ENCODE measurements at regions not wholly inside any gene's neighbourhood (a gene's known extent, or its start where the extent isn't known, plus 50 kb on each side); places are given as distances from the start of the nearest gene placed in this dataset.

DNA sequence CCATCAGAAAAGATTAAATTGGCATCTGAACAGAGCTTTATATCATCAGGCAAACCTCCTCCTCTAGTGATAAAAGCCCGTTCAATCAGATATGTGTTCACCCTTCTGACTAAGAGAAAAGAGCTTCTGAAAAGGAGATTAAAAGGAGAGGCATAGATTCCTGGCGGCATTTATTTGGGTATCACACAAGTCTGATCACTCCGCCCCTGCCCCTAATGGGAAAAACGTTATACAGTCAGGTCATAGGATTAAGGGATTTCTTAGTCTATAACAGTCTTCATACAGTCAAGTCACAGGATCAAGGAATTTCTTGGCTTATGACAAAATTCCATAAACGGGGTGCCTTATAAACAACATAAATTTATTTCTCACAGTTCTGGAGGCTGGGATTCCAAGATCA is 295.4 kb upstream of the SATB1 start:
- TF ChIP-seq, protein P1, sequence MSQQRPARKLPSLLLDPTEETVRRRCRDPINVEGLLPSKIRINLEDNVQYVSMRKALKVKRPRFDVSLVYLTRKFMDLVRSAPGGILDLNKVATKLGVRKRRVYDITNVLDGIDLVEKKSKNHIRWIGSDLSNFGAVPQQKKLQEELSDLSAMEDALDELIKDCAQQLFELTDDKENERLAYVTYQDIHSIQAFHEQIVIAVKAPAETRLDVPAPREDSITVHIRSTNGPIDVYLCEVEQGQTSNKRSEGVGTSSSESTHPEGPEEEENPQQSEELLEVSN (IDR thresholded peaks at IDR 0.05): no peak
- TF ChIP-seq POLR2AphosphoS5 (IDR thresholded peaks at IDR 0.05; ENCODE audit: low read depth, low read length) (no peak), CEBPB (IDR thresholded peaks at IDR 0.05; ENCODE audit: low read depth, low read length) (no peak), POLR2A (IDR thresholded peaks at IDR 0.05; ENCODE audit: control extremely low read depth in 1 of 2, low read depth in 2 of 2, low read length in 2 of 2) (no peak), MAFK (IDR thresholded peaks at IDR 0.05; ENCODE audit: low read depth, low read length) (no peak), CHD2 (IDR thresholded peaks at IDR 0.05; ENCODE audit: low read length) (no peak), KDM4A (IDR thresholded peaks at IDR 0.05; ENCODE audit: low read depth, low read length, severe bottlenecking) (no peak), EP300 (IDR thresholded peaks at IDR 0.05; ENCODE audit: borderline replicate concordance in 1 of 2, low read depth in 2 of 2, low read length in 2 of 2) (no peak), EZH2 (IDR thresholded peaks at IDR 0.05; ENCODE audit: low read depth, low read length, severe bottlenecking) (no peak), SRF (IDR thresholded peaks at IDR 0.05; ENCODE audit: low read depth, low read length) (no peak), SIRT6 (IDR thresholded peaks at IDR 0.05; ENCODE audit: low read length) (no peak)
- TF ChIP-seq, protein P2, sequence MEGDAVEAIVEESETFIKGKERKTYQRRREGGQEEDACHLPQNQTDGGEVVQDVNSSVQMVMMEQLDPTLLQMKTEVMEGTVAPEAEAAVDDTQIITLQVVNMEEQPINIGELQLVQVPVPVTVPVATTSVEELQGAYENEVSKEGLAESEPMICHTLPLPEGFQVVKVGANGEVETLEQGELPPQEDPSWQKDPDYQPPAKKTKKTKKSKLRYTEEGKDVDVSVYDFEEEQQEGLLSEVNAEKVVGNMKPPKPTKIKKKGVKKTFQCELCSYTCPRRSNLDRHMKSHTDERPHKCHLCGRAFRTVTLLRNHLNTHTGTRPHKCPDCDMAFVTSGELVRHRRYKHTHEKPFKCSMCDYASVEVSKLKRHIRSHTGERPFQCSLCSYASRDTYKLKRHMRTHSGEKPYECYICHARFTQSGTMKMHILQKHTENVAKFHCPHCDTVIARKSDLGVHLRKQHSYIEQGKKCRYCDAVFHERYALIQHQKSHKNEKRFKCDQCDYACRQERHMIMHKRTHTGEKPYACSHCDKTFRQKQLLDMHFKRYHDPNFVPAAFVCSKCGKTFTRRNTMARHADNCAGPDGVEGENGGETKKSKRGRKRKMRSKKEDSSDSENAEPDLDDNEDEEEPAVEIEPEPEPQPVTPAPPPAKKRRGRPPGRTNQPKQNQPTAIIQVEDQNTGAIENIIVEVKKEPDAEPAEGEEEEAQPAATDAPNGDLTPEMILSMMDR (IDR thresholded peaks at IDR 0.05; ENCODE audit: control extremely low read depth in 1 of 3, insufficient read depth in 1 of 3, low read depth in 1 of 3, low read length in 3 of 3): no peak
- TF ChIP-seq, protein P3, sequence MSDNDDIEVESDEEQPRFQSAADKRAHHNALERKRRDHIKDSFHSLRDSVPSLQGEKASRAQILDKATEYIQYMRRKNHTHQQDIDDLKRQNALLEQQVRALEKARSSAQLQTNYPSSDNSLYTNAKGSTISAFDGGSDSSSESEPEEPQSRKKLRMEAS (IDR thresholded peaks at IDR 0.05): no peak

Data from H1 (cell line).